ENCODE measurements at regions not wholly inside any gene's neighbourhood (a gene's known extent, or its start where the extent isn't known, plus 50 kb on each side); places are given as distances from the start of the nearest gene placed in this dataset.

DNA sequence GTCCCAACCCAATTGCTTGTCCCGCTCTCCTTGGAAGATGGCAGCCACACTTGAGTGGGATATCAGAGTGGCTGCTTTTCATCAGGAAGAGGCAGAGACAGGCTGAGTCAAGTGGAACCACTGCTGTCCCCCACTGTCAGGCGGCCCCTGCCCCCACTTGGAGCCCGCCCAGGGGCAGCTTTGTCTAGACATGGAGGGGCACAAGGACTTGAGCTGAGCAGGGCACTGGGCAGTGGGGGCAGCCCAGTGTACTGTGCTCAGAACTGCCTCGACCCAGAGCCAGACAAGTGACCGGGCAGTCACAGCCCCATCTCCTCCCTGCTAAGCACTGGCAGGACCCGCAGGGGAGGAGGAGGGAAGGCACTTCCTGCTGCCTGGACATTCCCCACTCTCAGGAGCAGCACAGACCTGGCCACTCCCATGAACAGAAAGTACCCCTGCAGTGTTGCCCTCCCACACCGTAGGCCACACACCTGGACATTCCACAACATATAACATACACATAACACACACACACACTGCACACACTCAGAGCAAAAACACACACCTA, 91.0 kb downstream of the MRPL36 start (continued):
- TF ChIP-seq BMI1 (IDR thresholded peaks at IDR 0.05; ENCODE audit: borderline replicate concordance) = no peak
- no peak for TF ChIP-seq DPF2 (IDR thresholded peaks at IDR 0.05)
- TF ChIP-seq SPI1 (IDR thresholded peaks at IDR 0.05; ENCODE audit: borderline replicate concordance, insufficient read depth, low read depth, low read length) = no peak

DNA sequence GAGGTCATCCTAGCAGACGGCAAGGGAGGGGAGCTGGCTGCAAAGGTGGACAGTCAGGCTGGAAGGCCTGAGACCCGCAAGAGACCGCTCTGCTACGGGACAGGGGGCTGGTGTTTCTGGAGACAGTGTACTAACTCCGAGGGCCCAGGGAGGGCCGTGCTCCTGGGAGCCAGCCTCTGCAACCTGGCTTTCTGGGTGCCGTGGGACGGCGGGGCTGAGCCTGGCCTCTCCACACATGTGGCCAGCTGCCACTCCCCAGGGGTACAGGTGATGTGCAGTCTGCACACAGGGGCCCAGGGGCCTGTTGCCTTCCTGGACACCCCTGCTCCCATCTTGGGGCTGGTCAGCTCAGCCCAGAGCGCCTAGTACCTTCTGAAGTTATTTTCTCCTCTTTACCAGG, 92.2 kb downstream of the MRPL36 start:
- H2AFZ ChIP-seq (ENCODE audit: control insufficient read depth, low read depth, low read length) = no peak overlapping the region
- H4K20me1 ChIP-seq (ENCODE audit: control insufficient read depth, insufficient read depth) = no peaks in the 10 kb centered on the region
- no peak overlapping the region for H3K27ac ChIP-seq (ENCODE audit: control insufficient read depth, insufficient read depth)
- no peak for FAIRE-seq
- H3K4me1 ChIP-seq (ENCODE audit: control insufficient read depth, insufficient read depth, low read length) = no peaks in the 10 kb centered on the region
- H3K79me2 ChIP-seq (ENCODE audit: control insufficient read depth, insufficient read depth, low read length) = no peaks in the 10 kb centered on the region
- no peak overlapping the region for H3K4me3 ChIP-seq
- BruUV-seq (replicated peaks) = no TSS peak
- H3K4me2 ChIP-seq (ENCODE audit: control insufficient read depth, insufficient read depth) = no peak overlapping the region
- DNase-seq (ENCODE audit: low read depth, low spot score) = no peak
- H3K9ac ChIP-seq (ENCODE audit: control insufficient read depth, insufficient read depth, low read length) = no peak overlapping the region
- SMC1A ChIA-PET (ENCODE audit: uncharacterized antibody, unreplicated experiment) = no interaction called here
- WGBS (ENCODE audit: insufficient coverage, insufficient replicate concordance, low lambda C conversion rate, missing lambda C conversion rate) = 42% methylated on average over 10 of the region's 10 CpGs
- TF ChIP-seq NBN (IDR thresholded peaks at IDR 0.05) (no peak), SRF (IDR thresholded peaks at IDR 0.05; ENCODE audit: low read depth in 2 of 2, low read length in 2 of 2) (no peak), ZNF274 (IDR thresholded peaks at IDR 0.05; ENCODE audit: insufficient read depth, insufficient read length) (no peak), CHD1 (IDR thresholded peaks at IDR 0.05; ENCODE audit: low read depth, low read length) (no peak), ZNF217 (IDR thresholded peaks at IDR 0.05) (no peak), ZSCAN29 (IDR thresholded peaks at IDR 0.05) (no peak), LARP7 (IDR thresholded peaks at IDR 0.05) (no peak), IRF4 (IDR thresholded peaks at IDR 0.05; ENCODE audit: low read depth, low read length) (no peak), DPF2 (IDR thresholded peaks at IDR 0.05) (no peak)
- TF ChIP-seq, protein P1, sequence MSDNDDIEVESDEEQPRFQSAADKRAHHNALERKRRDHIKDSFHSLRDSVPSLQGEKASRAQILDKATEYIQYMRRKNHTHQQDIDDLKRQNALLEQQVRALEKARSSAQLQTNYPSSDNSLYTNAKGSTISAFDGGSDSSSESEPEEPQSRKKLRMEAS (IDR thresholded peaks at IDR 0.05; ENCODE audit: low read depth, low read length) = no peak
- TF ChIP-seq, protein P2, sequence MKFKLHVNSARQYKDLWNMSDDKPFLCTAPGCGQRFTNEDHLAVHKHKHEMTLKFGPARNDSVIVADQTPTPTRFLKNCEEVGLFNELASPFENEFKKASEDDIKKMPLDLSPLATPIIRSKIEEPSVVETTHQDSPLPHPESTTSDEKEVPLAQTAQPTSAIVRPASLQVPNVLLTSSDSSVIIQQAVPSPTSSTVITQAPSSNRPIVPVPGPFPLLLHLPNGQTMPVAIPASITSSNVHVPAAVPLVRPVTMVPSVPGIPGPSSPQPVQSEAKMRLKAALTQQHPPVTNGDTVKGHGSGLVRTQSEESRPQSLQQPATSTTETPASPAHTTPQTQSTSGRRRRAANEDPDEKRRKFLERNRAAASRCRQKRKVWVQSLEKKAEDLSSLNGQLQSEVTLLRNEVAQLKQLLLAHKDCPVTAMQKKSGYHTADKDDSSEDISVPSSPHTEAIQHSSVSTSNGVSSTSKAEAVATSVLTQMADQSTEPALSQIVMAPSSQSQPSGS (IDR thresholded peaks at IDR 0.05; ENCODE audit: low read length) = no peak
- TF ChIP-seq, protein P3, sequence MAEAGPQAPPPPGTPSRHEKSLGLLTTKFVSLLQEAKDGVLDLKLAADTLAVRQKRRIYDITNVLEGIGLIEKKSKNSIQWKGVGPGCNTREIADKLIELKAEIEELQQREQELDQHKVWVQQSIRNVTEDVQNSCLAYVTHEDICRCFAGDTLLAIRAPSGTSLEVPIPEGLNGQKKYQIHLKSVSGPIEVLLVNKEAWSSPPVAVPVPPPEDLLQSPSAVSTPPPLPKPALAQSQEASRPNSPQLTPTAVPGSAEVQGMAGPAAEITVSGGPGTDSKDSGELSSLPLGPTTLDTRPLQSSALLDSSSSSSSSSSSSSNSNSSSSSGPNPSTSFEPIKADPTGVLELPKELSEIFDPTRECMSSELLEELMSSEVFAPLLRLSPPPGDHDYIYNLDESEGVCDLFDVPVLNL (IDR thresholded peaks at IDR 0.05; ENCODE audit: low read depth, low read length) = no peak
- TF ChIP-seq, protein P4, sequence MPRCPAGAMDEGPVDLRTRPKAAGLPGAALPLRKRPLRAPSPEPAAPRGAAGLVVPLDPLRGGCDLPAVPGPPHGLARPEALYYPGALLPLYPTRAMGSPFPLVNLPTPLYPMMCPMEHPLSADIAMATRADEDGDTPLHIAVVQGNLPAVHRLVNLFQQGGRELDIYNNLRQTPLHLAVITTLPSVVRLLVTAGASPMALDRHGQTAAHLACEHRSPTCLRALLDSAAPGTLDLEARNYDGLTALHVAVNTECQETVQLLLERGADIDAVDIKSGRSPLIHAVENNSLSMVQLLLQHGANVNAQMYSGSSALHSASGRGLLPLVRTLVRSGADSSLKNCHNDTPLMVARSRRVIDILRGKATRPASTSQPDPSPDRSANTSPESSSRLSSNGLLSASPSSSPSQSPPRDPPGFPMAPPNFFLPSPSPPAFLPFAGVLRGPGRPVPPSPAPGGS (IDR thresholded peaks at IDR 0.05; ENCODE audit: borderline replicate concordance, insufficient read depth, low read depth, low read length, poor library complexity, severe bottlenecking) = no peak
- no peak for ATAC-seq
- no peaks in the 10 kb centered on the region for H3K9me3 ChIP-seq (replicated peaks; ENCODE audit: control insufficient read depth, insufficient read depth, low read length)
- POLR2A ChIA-PET = no interaction called here
- H3K27me3 ChIP-seq (replicated peaks in 1 of 2; ENCODE audit: control insufficient read depth in 2 of 2, insufficient read depth in 2 of 2, low read length in 1 of 2) = peaks cover 0 to 2% of the 10 kb centered on the region in 2 experiments; a peak in 2 of 4 replicates
- intact Hi-C loops (cut with micrococcal nuclease; ENCODE audit: unreplicated experiment) (no loop called here), in situ Hi-C loops (cut with MboI) (no loop called here)
- CTCF ChIA-PET = no interaction called here
- RAD21 ChIA-PET (ENCODE audit: unreplicated experiment) = no interaction called here
- no peaks in the 10 kb centered on the region for H3K36me3 ChIP-seq (ENCODE audit: control insufficient read depth in 2 of 2, insufficient read depth in 2 of 2, low read length in 1 of 2)

Measured in GM12878 (cell line).